SU-DHL-6 (cell line): ENCODE measurements at regions not wholly inside any gene's neighbourhood (a gene's known extent, or its start where the extent isn't known, plus 50 kb on each side); places are given as distances from the start of the nearest gene placed in this dataset.

Experiments
- H2AFZ ChIP-seq: fragments of 200-600 bp; sonication (generic); 2 replicates; pipeline ENCODE4 v1.6.1; 2014; ENCODE audit warnings: low read depth, mild to moderate bottlenecking, moderate library complexity, mixed read lengths, antibody characterized with exemption, low read length; ENCODE audit not compliant: severe bottlenecking
- H3F3A ChIP-seq: fragments of 200-600 bp; shearing (Covaris generic); 2 replicates; pipeline ENCODE4 v1.6.0; 2016; ENCODE audit warnings: antibody characterized with exemption, mild to moderate bottlenecking; ENCODE audit not compliant: insufficient read depth
- H3K27ac ChIP-seq: fragments of 200-600 bp; sonication (generic); 2 replicates; pipeline ENCODE4 v1.5.1; 2016; ENCODE audit warnings: low read depth, mild to moderate bottlenecking, low read length, moderate library complexity, mixed read lengths
- H3K27me3 ChIP-seq: fragments of 200-600 bp; sonication (generic), shearing (Covaris generic); 2 replicates; pipeline ENCODE4 v1.6.0; 2014; ENCODE audit warnings: mild to moderate bottlenecking, low read length
- H3K36me3 ChIP-seq: fragments of 200-600 bp; sonication (generic); 2 replicates; pipeline ENCODE4 v1.6.1; 2014; ENCODE audit warnings: mild to moderate bottlenecking, low read length, mixed read lengths
- H3K4me2 ChIP-seq: fragments of 300-600, 200-600 bp; shearing (Covaris generic), sonication (generic); 2 replicates; pipeline ENCODE4 v1.6.0; 2014; ENCODE audit warnings: low read length, low read depth, mild to moderate bottlenecking; ENCODE audit not compliant: poor library complexity, severe bottlenecking
- H3K4me3 ChIP-seq: fragments of 200-600 bp; sonication (generic); 2 replicates; pipeline ENCODE4 v1.5.1; 2014; ENCODE audit warnings: antibody characterized with exemption, low read length, mild to moderate bottlenecking, mixed read lengths; ENCODE audit not compliant: insufficient read depth, poor library complexity, severe bottlenecking
- H3K79me2 ChIP-seq: fragments of 200-600 bp; sonication (generic); 2 replicates; pipeline ENCODE4 v1.6.1; 2014; ENCODE audit warnings: mild to moderate bottlenecking, low read length, moderate library complexity; ENCODE audit not compliant: insufficient read depth
- H3K9ac ChIP-seq: fragments of 200-600 bp; sonication (generic); 2 replicates; pipeline ENCODE4 v1.7.0; 2014; ENCODE audit warnings: mild to moderate bottlenecking, low read length
- H3K9me2 ChIP-seq: fragments of 200-600 bp; sonication (generic); replicated peaks from 2 replicates; pipeline ENCODE4 v1.6.1; 2014; ENCODE audit warnings: low read length; ENCODE audit not compliant: insufficient read depth
- H3K9me3 ChIP-seq: fragments of 200-600 bp; sonication (generic); 2 replicates; pipeline ENCODE4 v1.6.1; 2014; ENCODE audit warnings: low read length, mixed read lengths; ENCODE audit not compliant: insufficient read depth
- H4K20me1 ChIP-seq: fragments of 200-600 bp; sonication (generic); 2 replicates; pipeline ENCODE4 v1.6.1; 2014; ENCODE audit warnings: low read depth, mild to moderate bottlenecking, antibody characterized with exemption, low read length, moderate library complexity, mixed read lengths
- EZH2phosphoT487 ChIP-seq: fragments of 200-600 bp; sonication (generic), shearing (Covaris generic); conservative IDR thresholded peaks from 2 replicates; pipeline ENCODE4 v1.6.1; 2018; ENCODE audit warnings: mild to moderate bottlenecking, antibody characterized with exemption, low read length, moderate library complexity, mixed read lengths
- TF ChIP-seq, protein P1 (sequence below): fragments of 200-600 bp; sonication (generic); IDR thresholded peaks from one replicate; pipeline ENCODE4 v1.5.1; 2017; ENCODE audit warnings: antibody characterized with exemption, mild to moderate bottlenecking, low read length, moderate library complexity; ENCODE audit not compliant: insufficient read depth, poor library complexity, severe bottlenecking

DNA sequence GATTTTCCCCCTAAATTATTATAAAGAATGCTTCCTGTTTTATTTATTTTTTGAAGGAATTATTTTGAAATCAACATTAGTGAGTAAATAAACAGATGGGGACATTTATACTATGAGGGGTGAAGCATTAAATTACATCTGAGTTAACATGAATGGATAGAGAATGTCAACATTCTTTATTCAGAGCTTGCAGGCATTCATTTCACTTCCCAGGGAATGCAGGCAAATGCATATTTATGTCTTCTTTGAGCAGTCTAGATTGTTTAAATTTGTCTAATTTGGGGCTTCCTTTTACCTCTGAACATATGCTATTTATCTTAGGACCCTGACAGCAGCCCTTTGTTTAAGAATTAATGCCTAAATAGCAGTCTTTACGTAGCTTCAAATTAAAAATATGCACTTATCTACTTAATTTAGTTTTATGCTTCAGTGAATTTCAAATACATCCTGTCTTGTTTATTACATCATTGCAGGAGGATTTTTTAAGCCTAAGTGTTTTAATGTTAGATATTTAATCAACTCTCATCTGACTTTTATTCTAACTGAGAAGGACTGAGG is 630.5 kb upstream of the LMCD1 start:
- Histone ChIP-seq H3K9ac (no peak overlapping the region), H3K9me3 (no peaks in the 10 kb centered on the region), H3K9me2 (no peaks in the 10 kb centered on the region), H3K27me3 (no peaks in the 10 kb centered on the region), H4K20me1 (no peaks in the 10 kb centered on the region), H3K4me2 (no peak overlapping the region), H3K4me3 (no peak overlapping the region), H2AFZ (no peak overlapping the region), H3K27ac (no peak overlapping the region), H3K79me2 (no peaks in the 10 kb centered on the region), H3K36me3 (no peaks in the 10 kb centered on the region), H3F3A (no peaks in the 10 kb centered on the region)
- TF ChIP-seq, protein P1, sequence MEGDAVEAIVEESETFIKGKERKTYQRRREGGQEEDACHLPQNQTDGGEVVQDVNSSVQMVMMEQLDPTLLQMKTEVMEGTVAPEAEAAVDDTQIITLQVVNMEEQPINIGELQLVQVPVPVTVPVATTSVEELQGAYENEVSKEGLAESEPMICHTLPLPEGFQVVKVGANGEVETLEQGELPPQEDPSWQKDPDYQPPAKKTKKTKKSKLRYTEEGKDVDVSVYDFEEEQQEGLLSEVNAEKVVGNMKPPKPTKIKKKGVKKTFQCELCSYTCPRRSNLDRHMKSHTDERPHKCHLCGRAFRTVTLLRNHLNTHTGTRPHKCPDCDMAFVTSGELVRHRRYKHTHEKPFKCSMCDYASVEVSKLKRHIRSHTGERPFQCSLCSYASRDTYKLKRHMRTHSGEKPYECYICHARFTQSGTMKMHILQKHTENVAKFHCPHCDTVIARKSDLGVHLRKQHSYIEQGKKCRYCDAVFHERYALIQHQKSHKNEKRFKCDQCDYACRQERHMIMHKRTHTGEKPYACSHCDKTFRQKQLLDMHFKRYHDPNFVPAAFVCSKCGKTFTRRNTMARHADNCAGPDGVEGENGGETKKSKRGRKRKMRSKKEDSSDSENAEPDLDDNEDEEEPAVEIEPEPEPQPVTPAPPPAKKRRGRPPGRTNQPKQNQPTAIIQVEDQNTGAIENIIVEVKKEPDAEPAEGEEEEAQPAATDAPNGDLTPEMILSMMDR: no peak
- no peak for TF ChIP-seq EZH2phosphoT487

DNA sequence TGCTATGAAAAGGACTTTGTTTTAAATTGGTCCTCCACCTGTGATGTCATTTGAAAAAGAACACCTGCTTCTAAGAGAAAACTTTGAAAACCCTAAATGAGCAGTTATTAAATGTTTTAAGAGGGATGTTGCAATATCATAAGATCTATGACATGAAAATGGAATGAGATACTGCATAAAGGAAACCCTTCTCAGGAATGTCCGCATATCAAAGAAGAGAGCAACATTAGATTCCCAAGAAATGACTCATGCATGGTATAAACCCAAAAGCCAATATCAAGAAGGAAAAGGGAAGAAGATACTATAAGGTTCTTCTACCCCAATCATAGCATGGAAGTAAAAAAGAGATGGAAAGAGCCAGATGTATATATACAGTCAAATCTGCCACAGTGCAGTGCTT is 627.5 kb upstream of the LMCD1 start:
- no peak overlapping the region for H3K27ac ChIP-seq
- no peaks in the 10 kb centered on the region for H4K20me1 ChIP-seq
- no peak overlapping the region for H2AFZ ChIP-seq
- no peaks in the 10 kb centered on the region for H3K36me3 ChIP-seq
- H3F3A ChIP-seq: no peaks in the 10 kb centered on the region
- no peaks in the 10 kb centered on the region for H3K27me3 ChIP-seq
- TF ChIP-seq, protein P1: no peak
- TF ChIP-seq EZH2phosphoT487: no peak
- no peak overlapping the region for H3K9ac ChIP-seq
- H3K79me2 ChIP-seq: no peaks in the 10 kb centered on the region
- H3K4me2 ChIP-seq: no peak overlapping the region
- no peaks in the 10 kb centered on the region for H3K9me3 ChIP-seq
- H3K4me3 ChIP-seq: no peak overlapping the region
- H3K9me2 ChIP-seq: no peaks in the 10 kb centered on the region

DNA sequence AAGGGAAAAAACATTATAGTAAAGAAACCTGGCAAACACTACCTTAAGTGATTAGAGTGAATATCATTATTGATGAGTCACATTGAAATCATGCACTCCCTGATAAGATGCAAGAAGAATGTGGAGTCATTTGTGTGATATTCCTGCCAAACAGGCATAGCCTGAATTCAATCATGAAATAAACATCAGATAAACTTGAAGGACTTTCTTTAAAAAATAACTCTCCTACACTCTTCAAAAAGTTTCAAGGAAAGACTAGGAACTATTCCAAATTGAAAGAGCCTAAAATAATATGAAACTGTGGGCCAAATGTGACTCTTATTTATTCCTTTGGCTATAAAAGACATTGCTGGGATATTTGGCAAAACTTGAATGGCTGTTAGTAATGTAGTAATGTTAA is 625.7 kb upstream of the LMCD1 start:
- no peak for TF ChIP-seq EZH2phosphoT487
- TF ChIP-seq, protein P1: no peak
- H3K9me3 ChIP-seq: no peaks in the 10 kb centered on the region
- H3K4me3 ChIP-seq: no peak overlapping the region
- H3F3A ChIP-seq: no peaks in the 10 kb centered on the region
- H3K27ac ChIP-seq: no peak overlapping the region
- H3K4me2 ChIP-seq: no peak overlapping the region
- no peaks in the 10 kb centered on the region for H4K20me1 ChIP-seq
- no peak overlapping the region for H3K9ac ChIP-seq
- H3K36me3 ChIP-seq: no peaks in the 10 kb centered on the region
- H2AFZ ChIP-seq: no peak overlapping the region
- H3K79me2 ChIP-seq: no peaks in the 10 kb centered on the region
- H3K27me3 ChIP-seq: no peaks in the 10 kb centered on the region
- H3K9me2 ChIP-seq: no peaks in the 10 kb centered on the region

DNA sequence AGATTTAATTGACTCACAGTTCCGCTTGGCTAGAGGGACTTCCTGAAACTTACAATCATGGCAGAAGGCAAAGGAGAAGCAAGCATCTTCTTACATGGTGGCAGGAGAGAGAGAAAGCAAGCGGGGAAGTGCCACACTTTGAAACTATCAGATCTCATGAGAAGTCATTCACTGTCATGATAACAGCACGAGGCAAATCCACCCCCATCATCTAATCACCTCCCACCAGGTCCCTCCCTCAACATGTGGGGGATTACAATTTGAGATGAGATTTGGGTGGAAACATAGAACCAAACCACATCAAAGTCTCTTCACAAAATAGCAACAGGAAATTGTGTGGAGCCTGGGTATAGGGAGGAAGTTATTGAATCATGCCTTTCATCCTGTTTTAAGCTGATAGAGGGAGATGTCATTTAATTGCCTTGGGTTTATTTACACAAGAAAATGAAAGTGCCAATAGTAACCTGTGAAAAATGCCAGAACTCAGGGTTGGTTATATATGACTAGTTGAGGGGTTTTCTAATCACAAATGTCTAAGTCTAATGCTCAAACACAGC is 624.8 kb upstream of the LMCD1 start:
- Histone ChIP-seq H3K9me3 (no peaks in the 10 kb centered on the region), H4K20me1 (no peaks in the 10 kb centered on the region), H3K27ac (no peak overlapping the region), H3K9ac (no peak overlapping the region), H3K4me2 (no peak overlapping the region), H2AFZ (no peak overlapping the region), H3K36me3 (no peaks in the 10 kb centered on the region), H3F3A (no peaks in the 10 kb centered on the region), H3K4me3 (no peak overlapping the region), H3K9me2 (no peaks in the 10 kb centered on the region), H3K27me3 (no peaks in the 10 kb centered on the region), H3K79me2 (no peaks in the 10 kb centered on the region)
- TF ChIP-seq EZH2phosphoT487: no peak
- TF ChIP-seq, protein P1: no peak
